ENCODE measurements at regions not wholly inside any gene's neighbourhood (a gene's known extent, or its start where the extent isn't known, plus 50 kb on each side); places are given as distances from the start of the nearest gene placed in this dataset.

DNA sequence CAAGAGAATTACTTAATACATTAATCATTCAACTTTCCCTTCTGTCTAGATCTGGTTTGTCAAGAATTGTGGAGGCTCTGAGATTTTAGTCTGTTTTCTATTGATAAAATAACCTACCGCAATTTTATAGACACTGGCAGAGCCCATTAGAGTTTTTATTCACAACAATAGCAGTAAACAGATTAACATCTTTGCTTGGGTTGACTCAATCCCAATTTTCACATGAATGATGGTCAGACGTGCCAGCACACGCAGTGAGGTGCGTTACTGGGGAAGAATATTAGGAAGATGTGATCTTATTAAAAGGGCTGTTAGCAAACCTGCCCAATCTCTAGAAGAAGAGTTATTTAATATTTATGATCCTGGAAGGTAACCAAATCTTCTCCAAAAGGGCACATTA, 736.6 kb downstream of the MRPL39 start:
- Histone ChIP-seq H3K9ac (ENCODE audit: low read length) (no peak overlapping the region), H3K9me2 (ENCODE audit: insufficient read depth, low read length) (no peaks in the 10 kb centered on the region), H4K20me1 (ENCODE audit: insufficient read depth) (no peaks in the 10 kb centered on the region), H3K27ac (ENCODE audit: low read length) (no peak overlapping the region), H3K4me3 (ENCODE audit: low read length) (no peak overlapping the region), H3K79me2 (replicated peaks; ENCODE audit: insufficient read depth, low read length) (no peaks in the 10 kb centered on the region), H3K9me3 (ENCODE audit: low read length) (no peaks in the 10 kb centered on the region), H2AFZ (ENCODE audit: low read depth, low read length) (no peak overlapping the region), H3K27me3 (ENCODE audit: insufficient read depth, low read depth, low read length) (no peaks in the 10 kb centered on the region), H3F3A (ENCODE audit: insufficient read depth, low read length, poor library complexity, severe bottlenecking) (no peaks in the 10 kb centered on the region), H3K36me3 (ENCODE audit: insufficient read depth, low read length) (no peaks in the 10 kb centered on the region), H3K4me2 (ENCODE audit: low read length) (no peak overlapping the region)
- TF ChIP-seq RAD21 (conservative IDR thresholded peaks at IDR 0.05) (no peak), MXI1 (conservative IDR thresholded peaks at IDR 0.05; ENCODE audit: poor library complexity, severe bottlenecking) (no peak), EP300 (conservative IDR thresholded peaks at IDR 0.05; ENCODE audit: poor library complexity, severe bottlenecking) (no peak), TAF1 (IDR thresholded peaks at IDR 0.05; ENCODE audit: low read depth) (no peak), SMC3 (conservative IDR thresholded peaks at IDR 0.05; ENCODE audit: poor library complexity) (no peak), EZH2 (IDR thresholded peaks at IDR 0.05; ENCODE audit: borderline replicate concordance, insufficient read depth, low read length, poor library complexity, severe bottlenecking) (no peak), POLR2AphosphoS5 (IDR thresholded peaks at IDR 0.05) (no peak)
- TF ChIP-seq, protein P1, sequence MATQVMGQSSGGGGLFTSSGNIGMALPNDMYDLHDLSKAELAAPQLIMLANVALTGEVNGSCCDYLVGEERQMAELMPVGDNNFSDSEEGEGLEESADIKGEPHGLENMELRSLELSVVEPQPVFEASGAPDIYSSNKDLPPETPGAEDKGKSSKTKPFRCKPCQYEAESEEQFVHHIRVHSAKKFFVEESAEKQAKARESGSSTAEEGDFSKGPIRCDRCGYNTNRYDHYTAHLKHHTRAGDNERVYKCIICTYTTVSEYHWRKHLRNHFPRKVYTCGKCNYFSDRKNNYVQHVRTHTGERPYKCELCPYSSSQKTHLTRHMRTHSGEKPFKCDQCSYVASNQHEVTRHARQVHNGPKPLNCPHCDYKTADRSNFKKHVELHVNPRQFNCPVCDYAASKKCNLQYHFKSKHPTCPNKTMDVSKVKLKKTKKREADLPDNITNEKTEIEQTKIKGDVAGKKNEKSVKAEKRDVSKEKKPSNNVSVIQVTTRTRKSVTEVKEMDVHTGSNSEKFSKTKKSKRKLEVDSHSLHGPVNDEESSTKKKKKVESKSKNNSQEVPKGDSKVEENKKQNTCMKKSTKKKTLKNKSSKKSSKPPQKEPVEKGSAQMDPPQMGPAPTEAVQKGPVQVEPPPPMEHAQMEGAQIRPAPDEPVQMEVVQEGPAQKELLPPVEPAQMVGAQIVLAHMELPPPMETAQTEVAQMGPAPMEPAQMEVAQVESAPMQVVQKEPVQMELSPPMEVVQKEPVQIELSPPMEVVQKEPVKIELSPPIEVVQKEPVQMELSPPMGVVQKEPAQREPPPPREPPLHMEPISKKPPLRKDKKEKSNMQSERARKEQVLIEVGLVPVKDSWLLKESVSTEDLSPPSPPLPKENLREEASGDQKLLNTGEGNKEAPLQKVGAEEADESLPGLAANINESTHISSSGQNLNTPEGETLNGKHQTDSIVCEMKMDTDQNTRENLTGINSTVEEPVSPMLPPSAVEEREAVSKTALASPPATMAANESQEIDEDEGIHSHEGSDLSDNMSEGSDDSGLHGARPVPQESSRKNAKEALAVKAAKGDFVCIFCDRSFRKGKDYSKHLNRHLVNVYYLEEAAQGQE (IDR thresholded peaks at IDR 0.05; ENCODE audit: borderline replicate concordance): no peak
- TF ChIP-seq, protein P2, sequence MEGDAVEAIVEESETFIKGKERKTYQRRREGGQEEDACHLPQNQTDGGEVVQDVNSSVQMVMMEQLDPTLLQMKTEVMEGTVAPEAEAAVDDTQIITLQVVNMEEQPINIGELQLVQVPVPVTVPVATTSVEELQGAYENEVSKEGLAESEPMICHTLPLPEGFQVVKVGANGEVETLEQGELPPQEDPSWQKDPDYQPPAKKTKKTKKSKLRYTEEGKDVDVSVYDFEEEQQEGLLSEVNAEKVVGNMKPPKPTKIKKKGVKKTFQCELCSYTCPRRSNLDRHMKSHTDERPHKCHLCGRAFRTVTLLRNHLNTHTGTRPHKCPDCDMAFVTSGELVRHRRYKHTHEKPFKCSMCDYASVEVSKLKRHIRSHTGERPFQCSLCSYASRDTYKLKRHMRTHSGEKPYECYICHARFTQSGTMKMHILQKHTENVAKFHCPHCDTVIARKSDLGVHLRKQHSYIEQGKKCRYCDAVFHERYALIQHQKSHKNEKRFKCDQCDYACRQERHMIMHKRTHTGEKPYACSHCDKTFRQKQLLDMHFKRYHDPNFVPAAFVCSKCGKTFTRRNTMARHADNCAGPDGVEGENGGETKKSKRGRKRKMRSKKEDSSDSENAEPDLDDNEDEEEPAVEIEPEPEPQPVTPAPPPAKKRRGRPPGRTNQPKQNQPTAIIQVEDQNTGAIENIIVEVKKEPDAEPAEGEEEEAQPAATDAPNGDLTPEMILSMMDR (IDR thresholded peaks at IDR 0.05; ENCODE audit: poor library complexity, severe bottlenecking): no peak

DNA sequence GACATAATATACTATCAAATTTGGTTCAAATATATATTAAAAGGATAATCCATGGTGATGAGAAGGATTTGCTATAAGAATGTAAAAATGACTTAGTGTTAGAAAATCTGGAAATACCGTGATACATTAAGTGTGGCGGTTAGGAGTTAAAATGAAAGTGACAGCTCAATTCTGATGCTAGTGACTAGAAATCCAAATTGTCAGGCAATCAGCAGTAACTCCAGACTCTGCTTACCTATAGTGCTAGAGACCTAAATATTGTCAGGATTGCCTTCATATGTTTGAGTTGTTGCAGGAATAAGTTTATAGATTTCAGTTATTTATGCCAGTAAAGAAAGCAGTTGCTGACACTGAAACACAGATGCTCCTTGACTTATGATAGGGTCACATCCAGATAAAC, 737.4 kb downstream of the MRPL39 start:
- H2AFZ ChIP-seq (ENCODE audit: low read depth, low read length): no peak overlapping the region
- TF ChIP-seq EP300 (conservative IDR thresholded peaks at IDR 0.05; ENCODE audit: poor library complexity, severe bottlenecking) (peak; percentile 50), EZH2 (IDR thresholded peaks at IDR 0.05; ENCODE audit: borderline replicate concordance, insufficient read depth, low read length, poor library complexity, severe bottlenecking) (no peak), MXI1 (conservative IDR thresholded peaks at IDR 0.05; ENCODE audit: poor library complexity, severe bottlenecking) (no peak), POLR2AphosphoS5 (IDR thresholded peaks at IDR 0.05) (peak; percentile 54)
- TF ChIP-seq, protein P1 (IDR thresholded peaks at IDR 0.05; ENCODE audit: borderline replicate concordance): peak; percentile 15
- H3K36me3 ChIP-seq (ENCODE audit: insufficient read depth, low read length): no peaks in the 10 kb centered on the region
- no peak overlapping the region for H3K4me2 ChIP-seq (ENCODE audit: low read length)
- H3K27ac ChIP-seq (ENCODE audit: low read length): peak overlapping the region; percentile 1
- no peaks in the 10 kb centered on the region for H3K9me2 ChIP-seq (ENCODE audit: insufficient read depth, low read length)
- H3F3A ChIP-seq (ENCODE audit: insufficient read depth, low read length, poor library complexity, severe bottlenecking): no peaks in the 10 kb centered on the region
- H3K79me2 ChIP-seq (replicated peaks; ENCODE audit: insufficient read depth, low read length): no peaks in the 10 kb centered on the region
- no peak overlapping the region for H3K4me3 ChIP-seq (ENCODE audit: low read length)
- no peaks in the 10 kb centered on the region for H4K20me1 ChIP-seq (ENCODE audit: insufficient read depth)
- no peaks in the 10 kb centered on the region for H3K27me3 ChIP-seq (ENCODE audit: insufficient read depth, low read depth, low read length)
- H3K9ac ChIP-seq (ENCODE audit: low read length): no peak overlapping the region
- H3K9me3 ChIP-seq (ENCODE audit: low read length): no peaks in the 10 kb centered on the region

All from neural cell (in vitro differentiated cells).